ENCODE measurements at regions not wholly inside any gene's neighbourhood (a gene's known extent, or its start where the extent isn't known, plus 50 kb on each side); places are given as distances from the start of the nearest gene placed in this dataset.

DNA sequence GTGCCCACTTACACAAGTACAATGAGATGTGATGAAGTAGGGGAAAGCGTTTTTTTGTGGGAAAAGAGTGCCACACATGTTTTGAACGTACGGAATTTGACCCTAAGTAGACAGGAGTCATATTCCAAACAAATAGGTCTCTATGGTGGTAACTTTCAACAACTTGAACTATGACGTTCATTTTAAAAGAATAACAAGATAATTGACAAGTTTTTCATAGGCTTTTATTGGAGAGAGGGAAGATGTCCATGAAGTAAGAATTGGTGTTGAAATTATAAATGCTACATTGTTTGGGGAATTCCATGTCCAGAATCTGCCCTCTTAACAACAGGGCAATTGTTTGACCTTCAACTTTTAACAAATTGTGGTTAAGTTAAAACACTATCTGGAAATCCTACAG is 126.5 kb downstream of the GASK1B start:
- intact Hi-C loops (cut with micrococcal nuclease; ENCODE audit: unreplicated experiment) = no loop called here

DNA sequence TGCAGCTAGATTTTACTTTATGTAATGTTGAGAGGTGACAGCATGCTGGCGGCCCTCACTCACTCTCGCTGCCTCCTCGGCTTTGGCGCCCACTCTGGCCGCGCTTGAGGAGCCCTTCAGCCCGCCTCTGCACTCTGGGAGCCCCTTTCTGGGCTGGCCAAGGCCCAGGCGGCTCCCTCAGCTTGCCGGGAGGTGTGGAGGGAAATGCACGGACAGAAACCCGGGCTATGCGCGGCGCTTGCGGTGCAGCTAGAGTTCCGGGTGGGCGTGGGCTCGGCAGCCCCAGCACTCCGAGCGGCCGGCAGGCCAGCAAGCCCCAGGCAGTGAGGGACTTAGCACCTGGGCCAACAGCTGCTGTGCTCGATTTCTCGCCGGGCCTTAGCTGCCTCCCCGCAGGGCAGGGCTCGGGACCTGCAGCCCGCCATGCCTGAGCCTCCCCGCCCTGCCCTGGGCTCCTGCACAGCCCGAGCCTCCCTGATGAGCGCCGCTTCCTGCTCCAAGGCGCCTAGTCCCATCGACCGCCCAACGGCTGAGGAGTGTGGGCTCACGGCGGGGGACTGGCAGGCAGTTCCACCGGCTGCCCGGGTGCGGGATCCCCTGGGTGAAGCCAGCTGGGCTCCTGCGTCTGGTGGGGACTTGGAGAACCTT is 128.7 kb downstream of the GASK1B start:
- Mint-ChIP-seq H3K36me3 (ENCODE audit: insufficient read depth, unreplicated experiment) (peaks cover 4% of the 10 kb centered on the region), H3K9me3 (ENCODE audit: low read depth, unreplicated experiment) (no peaks in the 10 kb centered on the region), H3K4me1 (ENCODE audit: low read depth, unreplicated experiment) (no peaks in the 10 kb centered on the region), H3K27me3 (ENCODE audit: unreplicated experiment) (no peaks in the 10 kb centered on the region), H3K4me3 (ENCODE audit: low read depth, unreplicated experiment) (no peak overlapping the region), H3K27ac (ENCODE audit: unreplicated experiment) (no peak overlapping the region)
- intact Hi-C loops (cut with micrococcal nuclease; ENCODE audit: unreplicated experiment) = no loop called here
- DNase-seq = no peak
- BruUV-seq (replicated peaks) = no TSS peak
- TF ChIP-seq, protein P1, sequence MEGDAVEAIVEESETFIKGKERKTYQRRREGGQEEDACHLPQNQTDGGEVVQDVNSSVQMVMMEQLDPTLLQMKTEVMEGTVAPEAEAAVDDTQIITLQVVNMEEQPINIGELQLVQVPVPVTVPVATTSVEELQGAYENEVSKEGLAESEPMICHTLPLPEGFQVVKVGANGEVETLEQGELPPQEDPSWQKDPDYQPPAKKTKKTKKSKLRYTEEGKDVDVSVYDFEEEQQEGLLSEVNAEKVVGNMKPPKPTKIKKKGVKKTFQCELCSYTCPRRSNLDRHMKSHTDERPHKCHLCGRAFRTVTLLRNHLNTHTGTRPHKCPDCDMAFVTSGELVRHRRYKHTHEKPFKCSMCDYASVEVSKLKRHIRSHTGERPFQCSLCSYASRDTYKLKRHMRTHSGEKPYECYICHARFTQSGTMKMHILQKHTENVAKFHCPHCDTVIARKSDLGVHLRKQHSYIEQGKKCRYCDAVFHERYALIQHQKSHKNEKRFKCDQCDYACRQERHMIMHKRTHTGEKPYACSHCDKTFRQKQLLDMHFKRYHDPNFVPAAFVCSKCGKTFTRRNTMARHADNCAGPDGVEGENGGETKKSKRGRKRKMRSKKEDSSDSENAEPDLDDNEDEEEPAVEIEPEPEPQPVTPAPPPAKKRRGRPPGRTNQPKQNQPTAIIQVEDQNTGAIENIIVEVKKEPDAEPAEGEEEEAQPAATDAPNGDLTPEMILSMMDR (IDR thresholded peaks at IDR 0.05; ENCODE audit: unreplicated experiment) = no peak
- CTCF ChIA-PET = no interaction called here

More for the DNA sequence above, 126.5 kb downstream of the GASK1B start:
- CTCF ChIA-PET = no interaction called here
- TF ChIP-seq, protein P1 (IDR thresholded peaks at IDR 0.05; ENCODE audit: unreplicated experiment) = no peak
- no TSS peak for BruUV-seq (replicated peaks)
- no peak for DNase-seq
- Mint-ChIP-seq H3K36me3 (ENCODE audit: insufficient read depth, unreplicated experiment) (peaks cover 4% of the 10 kb centered on the region), H3K4me3 (ENCODE audit: low read depth, unreplicated experiment) (no peak overlapping the region), H3K27me3 (ENCODE audit: unreplicated experiment) (no peaks in the 10 kb centered on the region), H3K27ac (ENCODE audit: unreplicated experiment) (no peak overlapping the region), H3K9me3 (ENCODE audit: low read depth, unreplicated experiment) (no peaks in the 10 kb centered on the region), H3K4me1 (ENCODE audit: low read depth, unreplicated experiment) (no peaks in the 10 kb centered on the region)

GRCh38 chr4:158042591-158043030 is 130.2 kb downstream of the GASK1B start:
- no peak for DNase-seq
- no peaks in the 10 kb centered on the region for H3K9me3 Mint-ChIP-seq (ENCODE audit: low read depth, unreplicated experiment)
- H3K27me3 Mint-ChIP-seq (ENCODE audit: unreplicated experiment) = no peaks in the 10 kb centered on the region
- no TSS peak for BruUV-seq (replicated peaks)
- peaks cover 4% of the 10 kb centered on the region for H3K36me3 Mint-ChIP-seq (ENCODE audit: insufficient read depth, unreplicated experiment)
- no peaks in the 10 kb centered on the region for H3K4me1 Mint-ChIP-seq (ENCODE audit: low read depth, unreplicated experiment)
- no peak overlapping the region for H3K4me3 Mint-ChIP-seq (ENCODE audit: low read depth, unreplicated experiment)
- CTCF ChIA-PET = no interaction called here
- intact Hi-C loops (cut with micrococcal nuclease; ENCODE audit: unreplicated experiment) = no loop called here
- TF ChIP-seq, protein P1 (IDR thresholded peaks at IDR 0.05; ENCODE audit: unreplicated experiment) = no peak
- H3K27ac Mint-ChIP-seq (ENCODE audit: unreplicated experiment) = no peak overlapping the region

DNA sequence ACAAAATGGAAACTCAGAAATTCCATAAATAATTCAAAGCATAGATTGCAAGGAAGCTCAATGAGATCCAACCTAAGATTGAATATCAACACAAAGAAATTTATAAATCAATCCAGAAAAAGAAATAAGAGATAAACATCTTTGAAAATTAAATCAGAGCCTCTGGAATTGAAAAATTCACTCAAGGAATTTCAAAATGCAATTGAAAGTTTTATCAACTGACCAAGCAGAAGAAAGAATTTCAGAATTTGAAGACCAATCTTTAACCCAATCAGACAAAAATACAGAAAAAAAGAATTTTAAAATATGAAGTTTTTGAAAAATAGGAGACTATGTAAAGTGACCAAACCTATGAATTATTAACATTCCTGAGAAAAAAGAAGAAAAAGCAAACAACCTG is 134.1 kb downstream of the GASK1B start:
- TF ChIP-seq, protein P1 (IDR thresholded peaks at IDR 0.05; ENCODE audit: unreplicated experiment) = no peak
- BruUV-seq (replicated peaks) = no TSS peak
- Mint-ChIP-seq H3K36me3 (ENCODE audit: insufficient read depth, unreplicated experiment) (no peaks in the 10 kb centered on the region), H3K27ac (ENCODE audit: unreplicated experiment) (no peak overlapping the region), H3K4me3 (ENCODE audit: low read depth, unreplicated experiment) (no peak overlapping the region), H3K27me3 (ENCODE audit: unreplicated experiment) (no peaks in the 10 kb centered on the region), H3K9me3 (ENCODE audit: low read depth, unreplicated experiment) (no peaks in the 10 kb centered on the region), H3K4me1 (ENCODE audit: low read depth, unreplicated experiment) (peaks cover 3% of the 10 kb centered on the region)
- intact Hi-C loops (cut with micrococcal nuclease; ENCODE audit: unreplicated experiment) = no loop called here
- no peak for DNase-seq
- CTCF ChIA-PET = no interaction called here

All from Calu3 (cell line).